Activated T-cell treated with anti-CD3 and anti-CD28 coated beads, Interleukin-2, amount 50 U/mL, for 4 hours (primary cell): ENCODE measurements at regions not wholly inside any gene's neighbourhood (a gene's known extent, or its start where the extent isn't known, plus 50 kb on each side); places are given as distances from the start of the nearest gene placed in this dataset.

Source experiments
- ATAC-seq, 2 donors: fragments of 200-7000 bp; cut with Tn5 transposase; one replicate each; pipeline ENCODE4 v1.10.0; 2021
- DNase-seq: peaks from one replicate; pipeline ENCODE4 v3.0.0-alpha.2; 2020
- H3K27me3 Mint-ChIP-seq: one replicate; pipeline ENCODE4 v1.8.0; 2021; ENCODE audit warnings: low read depth, mixed read lengths
- H3K36me3 Mint-ChIP-seq: one replicate; pipeline ENCODE4 v1.8.0; 2022; ENCODE audit warnings: mixed read lengths; ENCODE audit not compliant: insufficient read depth
- H3K4me1 Mint-ChIP-seq: one replicate; pipeline ENCODE4 v1.8.0; 2021; ENCODE audit warnings: low read depth, mixed read lengths
- H3K4me3 Mint-ChIP-seq: one replicate; pipeline ENCODE4 v1.8.0; 2021; ENCODE audit warnings: mild to moderate bottlenecking, moderate library complexity, mixed read lengths
- H3K9me3 Mint-ChIP-seq: one replicate; pipeline ENCODE4 v1.8.0; 2021; ENCODE audit warnings: mixed read lengths

GRCh38 chr2:83757329-83757728 lies 701.8 kb downstream of the SUCLG1 start:
- Mint-ChIP-seq H3K36me3 (no peaks in the 10 kb centered on the region), H3K9me3 (peaks cover 7% of the 10 kb centered on the region), H3K4me3 (no peak overlapping the region), H3K4me1 (no peaks in the 10 kb centered on the region), H3K27me3 (no peaks in the 10 kb centered on the region)
- DNase-seq, result no peak
- no peak for ATAC-seq

GRCh38 chr2:83756219-83756618 lies 702.9 kb downstream of the SUCLG1 start:
- Mint-ChIP-seq H3K9me3 (peaks cover 5% of the 10 kb centered on the region), H3K27me3 (no peaks in the 10 kb centered on the region), H3K36me3 (no peaks in the 10 kb centered on the region), H3K4me3 (no peak overlapping the region), H3K4me1 (no peaks in the 10 kb centered on the region)
- ATAC-seq (no peak), DNase-seq (no peak)

- Mint-ChIP-seq H3K9me3 (no peaks in the 10 kb centered on the region), H3K4me3 (no peak overlapping the region), H3K27me3 (no peaks in the 10 kb centered on the region), H3K36me3 (no peaks in the 10 kb centered on the region), H3K4me1 (no peaks in the 10 kb centered on the region)
- no peak for DNase-seq
- no peak for ATAC-seq
Measured at GRCh38 chr2:83747141-83747540, 711.9 kb downstream of the SUCLG1 start.

GRCh38 chr2:83744855-83745254 lies 714.2 kb downstream of the SUCLG1 start:
- no peak overlapping the region for H3K4me3 Mint-ChIP-seq
- H3K36me3 Mint-ChIP-seq, result no peaks in the 10 kb centered on the region
- DNase-seq, result no peak
- H3K9me3 Mint-ChIP-seq, result peaks cover 16% of the 10 kb centered on the region
- no peak for ATAC-seq
- H3K4me1 Mint-ChIP-seq, result no peaks in the 10 kb centered on the region
- H3K27me3 Mint-ChIP-seq, result no peaks in the 10 kb centered on the region

- ATAC-seq (no peak), DNase-seq (no peak)
- Mint-ChIP-seq H3K4me1 (no peaks in the 10 kb centered on the region), H3K27me3 (no peaks in the 10 kb centered on the region), H3K36me3 (no peaks in the 10 kb centered on the region), H3K4me3 (no peak overlapping the region), H3K9me3 (peaks cover 17% of the 10 kb centered on the region)
Measured at GRCh38 chr2:83742117-83742782, 716.8 kb downstream of the SUCLG1 start.

- DNase-seq (no peak), ATAC-seq (no peak)
- no peak overlapping the region for H3K4me3 Mint-ChIP-seq
- H3K27me3 Mint-ChIP-seq, result peaks cover 1% of the 10 kb centered on the region
- H3K4me1 Mint-ChIP-seq, result no peaks in the 10 kb centered on the region
- H3K9me3 Mint-ChIP-seq, result peaks cover 6% of the 10 kb centered on the region
- no peaks in the 10 kb centered on the region for H3K36me3 Mint-ChIP-seq
Measured at GRCh38 chr2:83730223-83730622, 728.9 kb downstream of the SUCLG1 start.

GRCh38 chr2:83725735-83726134 lies 733.3 kb downstream of the SUCLG1 start:
- Mint-ChIP-seq H3K4me3 (no peak overlapping the region), H3K27me3 (no peaks in the 10 kb centered on the region), H3K4me1 (no peaks in the 10 kb centered on the region), H3K9me3 (no peaks in the 10 kb centered on the region), H3K36me3 (no peaks in the 10 kb centered on the region)
- ATAC-seq (no peak), DNase-seq (no peak)

- Mint-ChIP-seq H3K4me1 (no peaks in the 10 kb centered on the region), H3K9me3 (peaks cover 3% of the 10 kb centered on the region), H3K4me3 (no peak overlapping the region), H3K27me3 (no peaks in the 10 kb centered on the region), H3K36me3 (no peaks in the 10 kb centered on the region)
- ATAC-seq, result no peak
- no peak for DNase-seq
Measured at GRCh38 chr2:83705146-83705545, 753.9 kb downstream of the SUCLG1 start.

GRCh38 chr2:83703598-83703997 lies 755.5 kb downstream of the SUCLG1 start:
- H3K27me3 Mint-ChIP-seq, result no peaks in the 10 kb centered on the region
- peaks cover 3% of the 10 kb centered on the region for H3K9me3 Mint-ChIP-seq
- H3K4me3 Mint-ChIP-seq, result no peak overlapping the region
- DNase-seq, result no peak
- no peaks in the 10 kb centered on the region for H3K36me3 Mint-ChIP-seq
- ATAC-seq, result no peak
- no peaks in the 10 kb centered on the region for H3K4me1 Mint-ChIP-seq

- Mint-ChIP-seq H3K36me3 (no peaks in the 10 kb centered on the region), H3K9me3 (peaks cover 2% of the 10 kb centered on the region), H3K4me3 (no peak overlapping the region), H3K27me3 (no peaks in the 10 kb centered on the region), H3K4me1 (no peaks in the 10 kb centered on the region)
- DNase-seq, result no peak
- ATAC-seq, result no peak
Measured at GRCh38 chr2:83696838-83697237, 762.2 kb downstream of the SUCLG1 start.

GRCh38 chr2:83695530-83695929 lies 763.5 kb downstream of the SUCLG1 start:
- no peak overlapping the region for H3K4me3 Mint-ChIP-seq
- peaks cover 4% of the 10 kb centered on the region for H3K9me3 Mint-ChIP-seq
- DNase-seq (no peak), ATAC-seq (no peak)
- H3K36me3 Mint-ChIP-seq, result no peaks in the 10 kb centered on the region
- no peaks in the 10 kb centered on the region for H3K4me1 Mint-ChIP-seq
- H3K27me3 Mint-ChIP-seq, result no peaks in the 10 kb centered on the region

- no peaks in the 10 kb centered on the region for H3K36me3 Mint-ChIP-seq
- H3K4me1 Mint-ChIP-seq, result no peaks in the 10 kb centered on the region
- no peak overlapping the region for H3K4me3 Mint-ChIP-seq
- ATAC-seq (no peak), DNase-seq (no peak)
- peaks cover 4% of the 10 kb centered on the region for H3K9me3 Mint-ChIP-seq
- no peaks in the 10 kb centered on the region for H3K27me3 Mint-ChIP-seq
Measured at GRCh38 chr2:83695037-83695436, 764.0 kb downstream of the SUCLG1 start.

GRCh38 chr2:83689402-83689801 lies 769.7 kb downstream of the SUCLG1 start:
- H3K9me3 Mint-ChIP-seq, result peaks cover 4% of the 10 kb centered on the region
- no peaks in the 10 kb centered on the region for H3K4me1 Mint-ChIP-seq
- H3K36me3 Mint-ChIP-seq, result no peaks in the 10 kb centered on the region
- no peaks in the 10 kb centered on the region for H3K27me3 Mint-ChIP-seq
- no peak for ATAC-seq
- no peak overlapping the region for H3K4me3 Mint-ChIP-seq
- no peak for DNase-seq

- DNase-seq (no peak), ATAC-seq (no peak)
- Mint-ChIP-seq H3K9me3 (peaks cover 2% of the 10 kb centered on the region), H3K4me3 (no peak overlapping the region), H3K4me1 (no peaks in the 10 kb centered on the region), H3K27me3 (no peaks in the 10 kb centered on the region), H3K36me3 (no peaks in the 10 kb centered on the region)
Measured at GRCh38 chr2:83686863-83687262, 772.2 kb downstream of the SUCLG1 start.

GRCh38 chr2:83674050-83674449 lies 785.0 kb downstream of the SUCLG1 start:
- no peaks in the 10 kb centered on the region for H3K27me3 Mint-ChIP-seq
- ATAC-seq, result no peak
- no peaks in the 10 kb centered on the region for H3K4me1 Mint-ChIP-seq
- H3K4me3 Mint-ChIP-seq, result no peak overlapping the region
- H3K9me3 Mint-ChIP-seq, result peaks cover 12% of the 10 kb centered on the region
- no peaks in the 10 kb centered on the region for H3K36me3 Mint-ChIP-seq
- no peak for DNase-seq

- H3K36me3 Mint-ChIP-seq, result no peaks in the 10 kb centered on the region
- no peak overlapping the region for H3K4me3 Mint-ChIP-seq
- H3K4me1 Mint-ChIP-seq, result no peaks in the 10 kb centered on the region
- H3K27me3 Mint-ChIP-seq, result no peaks in the 10 kb centered on the region
- DNase-seq (no peak), ATAC-seq (no peak)
- H3K9me3 Mint-ChIP-seq, result no peaks in the 10 kb centered on the region
Measured at GRCh38 chr2:83665894-83666293, 793.2 kb downstream of the SUCLG1 start.
